Tibial nerve (tissue), 3 donors: ENCODE measurements at regions not wholly inside any gene's neighbourhood (a gene's known extent, or its start where the extent isn't known, plus 50 kb on each side); places are given as distances from the start of the nearest gene placed in this dataset.

ENCODE experiments used
- POLR2A ChIP-seq, 2 donors: fragments of 450-650 bp; IDR thresholded peaks; one replicate each; pipeline ENCODE4 v1.6.1; 2017; ENCODE audit warnings: antibody characterized with exemption in 2 of 2, mild to moderate bottlenecking in 2 of 2, moderate library complexity in 2 of 2
- TF ChIP-seq, protein P1 (sequence below), 5 experiments: fragments of 200-600 bp in 3 of 5; fragments of 450-650 bp in 2 of 5; sonication (generic) in 3 of 5; IDR thresholded peaks; one replicate each; pipeline ENCODE4 v1.5.1; 2016 to 2019; ENCODE audit warnings: antibody characterized with exemption in 5 of 5, mild to moderate bottlenecking in 3 of 5, moderate library complexity in 2 of 5

DNA sequence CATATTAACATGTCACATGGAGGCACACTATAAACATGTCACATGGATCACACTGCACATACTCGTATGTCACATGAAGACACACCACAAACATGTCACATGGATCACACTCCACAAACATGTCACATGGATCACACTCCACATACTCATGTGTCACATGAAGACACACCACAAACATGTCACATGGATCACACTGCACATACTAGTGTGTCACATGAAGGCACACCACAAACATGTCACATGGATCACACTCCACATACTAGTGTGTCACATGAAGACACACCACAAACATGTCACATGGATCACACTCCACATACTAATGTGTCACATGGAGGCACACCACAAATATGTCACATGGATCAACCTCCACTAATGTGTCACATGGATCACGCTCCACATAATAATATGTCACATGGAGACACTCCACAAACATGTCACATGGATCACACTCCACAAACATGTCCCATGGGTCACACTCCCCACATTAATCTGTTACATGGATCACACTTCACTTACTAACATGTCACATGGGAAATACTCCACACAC, 195.6 kb upstream of the PFKP start:
- TF ChIP-seq, protein P1, sequence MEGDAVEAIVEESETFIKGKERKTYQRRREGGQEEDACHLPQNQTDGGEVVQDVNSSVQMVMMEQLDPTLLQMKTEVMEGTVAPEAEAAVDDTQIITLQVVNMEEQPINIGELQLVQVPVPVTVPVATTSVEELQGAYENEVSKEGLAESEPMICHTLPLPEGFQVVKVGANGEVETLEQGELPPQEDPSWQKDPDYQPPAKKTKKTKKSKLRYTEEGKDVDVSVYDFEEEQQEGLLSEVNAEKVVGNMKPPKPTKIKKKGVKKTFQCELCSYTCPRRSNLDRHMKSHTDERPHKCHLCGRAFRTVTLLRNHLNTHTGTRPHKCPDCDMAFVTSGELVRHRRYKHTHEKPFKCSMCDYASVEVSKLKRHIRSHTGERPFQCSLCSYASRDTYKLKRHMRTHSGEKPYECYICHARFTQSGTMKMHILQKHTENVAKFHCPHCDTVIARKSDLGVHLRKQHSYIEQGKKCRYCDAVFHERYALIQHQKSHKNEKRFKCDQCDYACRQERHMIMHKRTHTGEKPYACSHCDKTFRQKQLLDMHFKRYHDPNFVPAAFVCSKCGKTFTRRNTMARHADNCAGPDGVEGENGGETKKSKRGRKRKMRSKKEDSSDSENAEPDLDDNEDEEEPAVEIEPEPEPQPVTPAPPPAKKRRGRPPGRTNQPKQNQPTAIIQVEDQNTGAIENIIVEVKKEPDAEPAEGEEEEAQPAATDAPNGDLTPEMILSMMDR (IDR thresholded peaks at IDR 0.05) = no peak
- no peak for TF ChIP-seq POLR2A (IDR thresholded peaks at IDR 0.05)
